A549 (cell line): ENCODE measurements at regions not wholly inside any gene's neighbourhood (a gene's known extent, or its start where the extent isn't known, plus 50 kb on each side); places are given as distances from the start of the nearest gene placed in this dataset.

Experiments
- ATAC-seq, 2 experiments: fragments of 200-7000 bp in 1 of 2; fragments of >200 bp in 1 of 2; cut with Nextera tagmentation in 1 of 2; cut with Tn5 transposase in 1 of 2; 3 replicates each; pipeline versions ENCODE4 v1.8.0 to v1.9.1; 2018 to 2020; ENCODE audit warnings: mild to moderate bottlenecking in 1 of 2, moderate library complexity in 1 of 2
- CTCF ChIA-PET: fragments of 300-600 bp; sonication (Branson Sonifier 250); formaldehyde crosslinking; extraction: SDS; loops from one replicate; lab custom pipeline; 2021; ENCODE audit warnings: antibody characterized with exemption, inconsistent platforms; lab: Yijun Ruan, JAX
- POLR2A ChIA-PET: fragments of 350-600 bp; formaldehyde crosslinking; extraction: SDS; loops from one replicate; lab custom pipeline; 2021; ENCODE audit warnings: antibody characterized with exemption, inconsistent platforms; lab: Yijun Ruan, JAX
- DNase-seq, 2 experiments: peaks; one replicate each; pipeline versions ENCODE4 v3.0.0 to v3.0.0-alpha.2; 2011 to 2016; ENCODE audit warnings: low read depth in 1 of 2, low spot score in 1 of 2
- FAIRE-seq: peaks from 2 replicates; lab custom pipeline; 2011; peaks lifted over from hg19 to GRCh38; lab: Jason Lieb, UNC
- H3K27ac ChIP-seq, 2 experiments: fragments of >200 bp; sonication (Bioruptor Twin); formaldehyde crosslinking; 3 replicates each; pipeline ENCODE4 v1.5.1; 2016 to 2017
- H3K4me1 ChIP-seq: fragments of >200 bp; sonication (Bioruptor Twin); formaldehyde crosslinking; 3 replicates; pipeline ENCODE4 v1.6.1; 2016
- H3K4me2 ChIP-seq: fragments of >200 bp; sonication (Bioruptor Twin); formaldehyde crosslinking; 3 replicates; pipeline ENCODE4 v1.6.1; 2016
- H3K4me3 ChIP-seq: fragments of >200 bp; sonication (Bioruptor Twin); formaldehyde crosslinking; 3 replicates; pipeline ENCODE4 v1.5.1; 2016
- H3K9me3 ChIP-seq: fragments of >200 bp; sonication (Bioruptor Twin); formaldehyde crosslinking; 3 replicates; pipeline ENCODE4 v1.6.1; 2016
- CEBPB ChIP-seq, 2 experiments: fragments of >200 bp in 1 of 2; sonication (Bioruptor Twin) in 1 of 2; formaldehyde crosslinking in 1 of 2; IDR thresholded peaks; 2 replicates each; pipeline ENCODE4 v1.6.1; 2012 to 2016
- CHD4 ChIP-seq: fragments of 200-600 bp; sonication (generic); IDR thresholded peaks from 2 replicates; pipeline ENCODE4 v1.6.1; 2016; ENCODE audit warnings: antibody characterized with exemption, mild to moderate bottlenecking, borderline replicate concordance
- E2F6 ChIP-seq: IDR thresholded peaks from 2 replicates; pipeline ENCODE4 v1.6.1; 2012; ENCODE audit warnings: low read depth, borderline replicate concordance
- EHF ChIP-seq: fragments of 250-450 bp; sonication (Bioruptor Pico); IDR thresholded peaks from 2 replicates; pipeline ENCODE4 v1.5.0; 2020; ENCODE audit warnings: mild to moderate bottlenecking
- EP300 ChIP-seq, 2 experiments: fragments of >200 bp; sonication (Bioruptor Twin); formaldehyde crosslinking; IDR thresholded peaks; 2 replicates in 1 of 2; 3 replicates in 1 of 2; pipeline ENCODE4 v1.6.1; 2016 to 2017
- ESRRA ChIP-seq: fragments of 150-350 bp; IDR thresholded peaks from 2 replicates; pipeline ENCODE4 v1.6.1; 2014; ENCODE audit warnings: mild to moderate bottlenecking, low read length, borderline replicate concordance
- FOXS1 ChIP-seq: fragments of 250-450 bp; sonication (Bioruptor Pico); IDR thresholded peaks from 2 replicates; pipeline ENCODE4 v1.5.0; 2020; ENCODE audit warnings: mild to moderate bottlenecking, moderate library complexity
- HES2 ChIP-seq: fragments of >200 bp; sonication (Bioruptor Twin); formaldehyde crosslinking; IDR thresholded peaks from 2 replicates; pipeline ENCODE4 v1.6.1; 2016
- HMGXB4 ChIP-seq: fragments of 250-450 bp; sonication (Bioruptor Pico); IDR thresholded peaks from 2 replicates; pipeline ENCODE4 v1.5.0; 2021; ENCODE audit warnings: mild to moderate bottlenecking, moderate library complexity, borderline replicate concordance
- HOXA7 ChIP-seq: fragments of 250-450 bp; sonication (Bioruptor Pico); IDR thresholded peaks from 2 replicates; pipeline ENCODE4 v1.5.0; 2020; ENCODE audit warnings: mild to moderate bottlenecking, moderate library complexity
- JUNB ChIP-seq: fragments of >200 bp; sonication (Bioruptor Twin); formaldehyde crosslinking; IDR thresholded peaks from 2 replicates; pipeline ENCODE4 v1.6.1; 2016
- RAD21 ChIP-seq, 2 experiments: fragments of >200 bp in 1 of 2; sonication (Bioruptor Twin) in 1 of 2; formaldehyde crosslinking in 1 of 2; IDR thresholded peaks in 1 of 2; conservative IDR thresholded peaks in 1 of 2; 2 replicates in 1 of 2; 3 replicates in 1 of 2; pipeline ENCODE4 v1.6.1; 2012 to 2018; ENCODE audit warnings: inconsistent platforms in 1 of 2
- RCOR1 ChIP-seq: fragments of 150-350 bp; IDR thresholded peaks from 2 replicates; pipeline ENCODE4 v1.6.1; 2014; ENCODE audit warnings: antibody characterized with exemption, low read length, low read depth
- RNF2 ChIP-seq: fragments of 200-600 bp; sonication (generic); IDR thresholded peaks from 2 replicates; pipeline ENCODE4 v1.6.1; 2016; ENCODE audit warnings: low read depth, mild to moderate bottlenecking, antibody characterized with exemption, moderate library complexity, borderline replicate concordance
- SMC3 ChIP-seq: fragments of >200 bp; sonication (Bioruptor Twin); formaldehyde crosslinking; IDR thresholded peaks from 3 replicates; pipeline ENCODE4 v1.6.1; 2018; ENCODE audit warnings: inconsistent platforms
- TP53 ChIP-seq: fragments of 250-450 bp; sonication (Bioruptor Pico); IDR thresholded peaks from 2 replicates; pipeline ENCODE4 v1.5.0; 2021; ENCODE audit warnings: mild to moderate bottlenecking, moderate library complexity
- ZC3H11A ChIP-seq: fragments of 450-650 bp; IDR thresholded peaks from 2 replicates; pipeline ENCODE4 v1.6.1; 2014; ENCODE audit warnings: antibody characterized with exemption, mild to moderate bottlenecking
- WGBS: methylation state at CpG from one replicate; pipeline ENCODE4 v1.1.6; 2017; ENCODE audit errors: missing lambda C conversion rate; 5-methylcytosine and 5-hydroxymethylcytosine counted together
- TF ChIP-seq, protein P1 (sequence below): fragments of 250-450 bp; sonication (Bioruptor Pico); IDR thresholded peaks from 2 replicates; pipeline ENCODE4 v1.5.0; 2020; ENCODE audit warnings: low read depth, mild to moderate bottlenecking, moderate library complexity

DNA sequence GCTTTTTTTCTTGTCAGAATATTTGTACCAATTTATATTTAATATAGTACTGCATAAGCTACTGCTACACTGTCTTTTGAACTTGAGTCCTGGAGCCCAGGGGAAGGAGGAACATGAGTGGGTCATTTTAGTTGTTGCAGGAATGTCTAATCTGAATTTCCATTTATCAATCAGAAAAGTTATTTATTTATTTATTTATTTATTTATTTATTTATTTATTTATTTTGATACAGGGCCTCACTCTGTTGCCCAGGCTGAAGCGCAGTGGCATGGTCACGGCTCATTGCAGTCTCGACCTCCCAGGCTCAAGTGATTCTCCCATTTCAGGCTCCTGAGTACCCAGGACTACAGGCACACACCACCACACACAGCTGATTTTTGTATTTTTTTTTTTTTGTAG is 712.6 kb downstream of the NR2F1-AS1 start:
- Histone ChIP-seq H3K4me2 (no peak overlapping the region), H3K9me3 (0 out of 3 replicates have a peak, but pooled peaks cover 3% of the 10 kb centered on the region), H3K4me1 (no peaks in the 10 kb centered on the region), H3K4me3 (no peak overlapping the region), H3K27ac (no peak overlapping the region)
- CTCF ChIA-PET = no interaction called here
- POLR2A ChIA-PET = no interaction called here
- TF ChIP-seq RNF2 (no peak), SMC3 (no peak), ZC3H11A (peak; percentile 87)
- WGBS = 78% methylated on average over 3 of the region's 3 CpGs
- ATAC-seq (no peak), DNase-seq (no peak), FAIRE-seq (no peak)

GRCh38 chr5:92864591-92864990 is 716.4 kb downstream of the NR2F1-AS1 start:
- Histone ChIP-seq H3K9me3 (no peaks in the 10 kb centered on the region), H3K4me1 (no peaks in the 10 kb centered on the region)
- DNase-seq (no peak), ATAC-seq (no peak)
- 80% methylated on average over 2 of the region's 2 CpGs for WGBS
- POLR2A ChIA-PET = no interaction called here
- TF ChIP-seq EHF (CRISPR knock-in tag) (no peak), RAD21 (conservative IDR thresholded peaks at IDR 0.05 in 1 of 2, IDR thresholded peaks at IDR 0.05 in 1 of 2) (no peak), CEBPB (IDR thresholded peaks at IDR 0.05) (no peak), HES2 (no peak), JUNB (no peak), HOXA7 (no peak), FOXS1 (CRISPR knock-in tag) (no peak), HMGXB4 (no peak), ESRRA (no peak), RCOR1 (no peak), ZC3H11A (no peak), E2F6 (no peak)
- TF ChIP-seq, protein P1, sequence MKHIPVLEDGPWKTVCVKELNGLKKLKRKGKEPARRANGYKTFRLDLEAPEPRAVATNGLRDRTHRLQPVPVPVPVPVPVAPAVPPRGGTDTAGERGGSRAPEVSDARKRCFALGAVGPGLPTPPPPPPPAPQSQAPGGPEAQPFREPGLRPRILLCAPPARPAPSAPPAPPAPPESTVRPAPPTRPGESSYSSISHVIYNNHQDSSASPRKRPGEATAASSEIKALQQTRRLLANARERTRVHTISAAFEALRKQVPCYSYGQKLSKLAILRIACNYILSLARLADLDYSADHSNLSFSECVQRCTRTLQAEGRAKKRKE (CRISPR knock-in tag) = no peak
- TF ChIP-seq, all 56 proteins: peak for 0
- FAIRE-seq = no peak
- no peak overlapping the region for H3K27ac ChIP-seq
- CTCF ChIA-PET = interaction anchor here (0.9 kb wide), 1 partner anchor 410 kb away, joined by 3 read pairs; no protein-coding TSS in a partner anchor
- no peak overlapping the region for H3K4me2 ChIP-seq
- no peak overlapping the region for H3K4me3 ChIP-seq

- CTCF ChIA-PET = no interaction called here
- H3K27ac ChIP-seq = no peak overlapping the region
- no peak overlapping the region for H3K4me2 ChIP-seq
- no peaks in the 10 kb centered on the region for H3K4me1 ChIP-seq
- DNase-seq (no peak), ATAC-seq (no peak), FAIRE-seq (no peak)
- no peak for TF ChIP-seq EP300 (IDR thresholded peaks at IDR 0.05)
- no peak for TF ChIP-seq TP53 (CRISPR knock-in tag)
- TF ChIP-seq, protein P1 (CRISPR knock-in tag) = no peak
- TF ChIP-seq CHD4 = no peak
- H3K9me3 ChIP-seq = no peaks in the 10 kb centered on the region
- POLR2A ChIA-PET = no interaction called here
- 84% methylated on average over 2 of the region's 2 CpGs for WGBS
- no peak overlapping the region for H3K4me3 ChIP-seq
These were observed 717.4 kb downstream of the NR2F1-AS1 start for GRCh38 chr5:92863666-92864065.
